ENCODE measurements at regions not wholly inside any gene's neighbourhood (a gene's known extent, or its start where the extent isn't known, plus 50 kb on each side); places are given as distances from the start of the nearest gene placed in this dataset.
"Not testable (repeated sequence)": the region's sequence is repeated elsewhere in the genome, so short reads cannot be mapped to it uniquely, and the experiment has no call there.

DNA sequence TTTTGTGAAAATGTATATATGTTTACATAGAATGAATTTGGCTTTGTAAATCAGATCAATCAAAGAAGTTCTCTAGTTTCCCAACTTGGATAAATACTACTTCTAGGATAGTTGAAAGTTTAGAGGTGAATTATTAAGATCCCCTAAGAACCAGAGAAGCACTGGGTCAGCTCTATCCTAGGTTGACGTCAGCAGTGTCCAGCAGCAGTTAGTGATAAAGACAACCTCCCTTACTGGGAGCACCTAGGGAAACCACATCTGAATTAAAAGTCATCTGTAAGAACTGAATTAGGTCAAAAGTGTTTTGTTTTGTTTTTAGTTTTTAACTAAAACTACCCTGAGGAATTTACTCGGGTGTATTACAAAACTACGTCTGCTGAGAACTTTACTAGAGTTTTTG, 178.0 kb downstream of the POLR1F start:
- DNase-seq, result no peak

DNA sequence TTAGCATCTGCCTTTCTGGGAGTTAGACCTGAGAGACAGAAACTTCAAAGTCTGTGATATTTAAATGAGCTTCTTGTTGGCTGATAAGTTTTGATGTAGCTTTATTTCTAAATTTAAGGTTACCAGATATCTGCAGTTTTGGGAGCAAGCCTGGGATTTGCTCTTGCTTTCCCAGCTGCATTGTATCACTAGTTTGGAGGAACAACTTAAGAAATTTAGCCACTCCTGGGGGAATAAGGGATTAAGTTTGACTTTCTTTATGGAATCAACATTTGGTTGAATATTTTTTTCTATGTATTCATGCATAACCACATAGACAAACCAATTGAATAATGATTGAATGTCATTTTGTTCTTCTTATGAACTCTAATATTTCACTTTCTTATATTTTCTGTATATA, 178.6 kb downstream of the POLR1F start:
- DNase-seq, result no peak

DNA sequence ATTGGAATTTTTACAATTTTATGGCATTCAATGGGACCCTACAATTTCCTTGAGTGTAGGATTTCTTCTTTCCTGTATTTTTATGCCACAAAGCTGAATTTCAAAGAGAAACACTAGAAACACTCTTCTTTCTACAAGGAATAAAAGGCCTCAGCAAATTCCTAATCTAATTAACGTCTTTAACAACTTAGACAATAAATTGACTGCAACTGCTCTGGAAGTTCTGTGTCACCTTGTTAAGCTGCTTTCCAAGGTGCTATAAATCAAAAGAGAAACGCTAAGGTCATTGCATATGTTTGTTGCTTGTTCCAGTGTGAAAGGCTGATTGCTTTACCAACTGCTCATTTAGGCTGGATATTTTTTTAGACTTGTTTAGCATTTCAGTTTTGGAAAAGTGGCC, 182.2 kb downstream of the POLR1F start:
- no peak for DNase-seq

DNA sequence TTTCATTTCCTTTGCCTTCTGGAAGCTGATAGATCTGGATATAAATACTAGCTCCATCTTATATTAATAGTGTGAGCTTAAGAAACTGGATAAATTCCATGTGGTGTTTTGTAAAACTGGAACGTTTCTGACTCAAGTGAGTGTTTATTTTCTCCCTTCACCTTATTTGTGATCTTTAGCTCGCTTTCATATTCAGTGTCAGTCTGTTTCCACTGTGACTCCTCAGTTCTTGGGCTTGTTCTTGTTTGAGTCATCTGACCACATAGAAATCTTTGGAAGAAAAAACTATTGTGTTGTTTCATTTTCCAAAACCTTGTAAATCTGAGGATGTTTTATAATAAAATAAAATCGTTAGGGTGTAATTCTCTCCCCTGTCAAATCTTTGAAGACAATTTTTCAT, 186.4 kb downstream of the POLR1F start:
- no peak for DNase-seq

DNA sequence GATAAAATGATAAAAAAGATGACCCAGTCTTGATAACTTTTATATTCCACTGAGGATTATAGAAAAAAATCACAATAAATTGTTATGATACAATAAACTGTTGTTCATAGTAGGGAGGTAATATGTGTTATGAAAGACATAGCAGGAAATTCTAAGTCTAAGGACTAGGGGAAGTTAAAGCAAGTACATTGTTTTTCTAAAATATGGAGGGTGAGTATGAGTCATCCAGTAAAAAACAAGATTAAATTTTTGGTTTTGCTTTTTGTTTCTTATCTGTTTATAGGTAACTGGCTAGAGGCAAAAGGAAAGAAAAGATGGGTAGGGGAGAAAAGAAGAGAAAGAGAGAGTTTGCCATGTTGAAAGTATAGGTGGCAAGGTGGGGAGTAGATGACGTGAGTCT, 188.4 kb downstream of the POLR1F start:
- no peak for DNase-seq

DNA sequence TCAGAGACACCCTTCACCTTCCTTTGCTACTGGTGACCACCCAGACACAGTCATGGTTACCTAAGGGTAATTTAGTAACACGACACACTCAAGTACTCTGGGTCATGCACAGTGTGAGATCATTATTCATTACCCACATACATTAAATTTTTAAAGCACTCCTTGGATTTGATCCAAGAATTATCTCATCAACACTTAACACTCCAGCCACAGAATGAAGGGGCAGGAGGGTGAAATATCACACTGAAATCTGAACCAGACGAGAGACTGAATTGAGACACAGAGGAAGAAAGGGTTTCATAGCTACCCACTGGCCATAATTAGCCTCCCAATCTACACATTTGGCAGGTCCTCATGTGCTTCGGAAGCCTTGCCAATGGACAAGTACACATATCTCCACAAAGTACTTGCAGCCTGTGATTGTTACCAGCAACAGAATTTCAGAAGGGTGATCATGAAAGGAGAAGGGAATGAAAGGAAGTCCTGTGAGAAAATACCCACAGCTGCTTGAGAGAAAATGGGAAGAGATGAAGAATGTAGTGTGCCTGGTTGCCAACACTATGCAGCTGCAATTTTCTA, 189.3 kb downstream of the POLR1F start:
- no peak for DNase-seq

DNA sequence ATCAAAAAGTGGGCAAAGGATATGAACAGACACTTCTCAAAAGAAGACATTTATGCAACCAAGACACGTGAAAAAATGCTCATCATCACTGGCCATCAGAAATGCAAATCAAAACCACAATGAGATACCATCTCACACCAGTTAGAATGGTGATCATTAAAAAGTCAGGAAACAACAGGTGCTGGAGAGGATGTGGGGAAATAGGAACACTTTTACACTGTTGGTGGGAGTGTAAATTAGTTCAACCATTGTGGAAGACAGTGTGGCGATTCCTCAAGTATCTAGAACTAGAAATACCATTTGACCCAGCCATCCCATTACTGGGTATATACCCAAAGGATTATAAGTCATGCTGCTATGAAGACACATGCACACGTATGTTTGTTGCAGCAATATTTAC, 191.3 kb downstream of the POLR1F start:
- DNase-seq, result not testable (repeated sequence)

DNA sequence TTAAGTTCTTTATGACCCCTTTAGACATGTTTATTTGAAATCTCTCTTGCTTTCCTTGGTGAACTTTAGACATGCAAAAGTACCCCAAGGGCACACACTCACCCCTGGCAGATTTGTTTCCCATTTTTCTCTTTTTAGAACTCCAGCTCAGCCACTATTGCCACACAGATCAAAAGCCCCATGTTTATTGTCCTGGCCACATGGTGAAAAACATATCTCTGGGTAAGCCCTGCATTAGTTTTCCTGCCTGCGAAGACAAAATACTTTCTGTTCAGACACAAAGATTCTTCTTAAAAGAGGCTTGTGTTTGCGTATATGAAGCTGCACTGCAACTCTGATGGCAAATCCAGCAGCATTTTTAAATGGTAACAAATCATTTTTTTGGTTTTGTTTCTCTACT, 200.0 kb downstream of the POLR1F start:
- no peak for DNase-seq

DNA sequence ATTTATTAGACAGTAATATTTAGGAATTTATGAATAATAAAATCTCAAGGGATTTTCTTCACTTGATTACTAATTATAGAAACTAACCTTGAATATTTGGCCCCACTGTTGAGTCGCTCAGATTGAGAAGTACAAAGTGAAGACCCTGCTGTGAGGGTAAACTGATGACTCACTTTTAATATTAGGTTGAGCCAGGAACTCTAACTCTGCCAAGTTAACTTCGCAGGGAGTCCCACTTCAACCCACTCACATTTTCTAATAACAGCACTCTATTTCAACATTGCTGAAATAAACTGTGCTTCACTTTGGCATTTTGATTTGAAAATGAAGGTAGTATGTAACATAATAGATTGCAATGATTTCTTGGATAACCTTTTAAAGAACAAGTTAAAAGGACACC, 200.7 kb downstream of the POLR1F start:
- DNase-seq, result no peak

DNA sequence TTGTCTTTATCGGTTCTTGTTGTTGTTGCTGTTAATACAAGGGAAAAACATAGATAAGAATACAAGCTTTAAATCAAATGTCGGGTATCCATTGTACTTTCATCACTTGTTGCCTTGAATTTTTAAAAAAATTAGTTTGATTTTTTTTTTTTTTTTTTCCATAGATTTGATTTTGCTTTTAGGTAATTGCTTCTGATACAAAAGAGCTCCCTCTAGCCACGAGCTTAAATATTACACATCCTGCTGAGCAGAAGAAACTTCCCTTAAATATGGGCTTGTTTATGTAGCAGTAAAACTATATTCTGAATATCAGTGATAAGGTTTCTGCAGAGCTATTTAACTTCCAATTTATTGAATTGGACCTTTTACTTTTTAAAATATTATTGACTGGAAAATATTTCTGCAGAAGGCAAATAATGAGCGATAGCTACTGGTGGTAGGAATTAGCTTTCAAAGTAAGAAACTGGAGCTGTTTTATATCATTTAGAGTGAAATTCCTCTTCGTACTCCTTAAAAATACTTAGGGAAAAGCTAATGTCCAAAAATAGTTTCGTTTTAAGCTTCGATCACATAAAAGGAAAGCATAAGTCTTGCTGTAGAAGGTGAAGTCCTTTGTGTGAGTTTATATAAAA, 216.9 kb downstream of the POLR1F start:
- DNase-seq, result no peak

DNA sequence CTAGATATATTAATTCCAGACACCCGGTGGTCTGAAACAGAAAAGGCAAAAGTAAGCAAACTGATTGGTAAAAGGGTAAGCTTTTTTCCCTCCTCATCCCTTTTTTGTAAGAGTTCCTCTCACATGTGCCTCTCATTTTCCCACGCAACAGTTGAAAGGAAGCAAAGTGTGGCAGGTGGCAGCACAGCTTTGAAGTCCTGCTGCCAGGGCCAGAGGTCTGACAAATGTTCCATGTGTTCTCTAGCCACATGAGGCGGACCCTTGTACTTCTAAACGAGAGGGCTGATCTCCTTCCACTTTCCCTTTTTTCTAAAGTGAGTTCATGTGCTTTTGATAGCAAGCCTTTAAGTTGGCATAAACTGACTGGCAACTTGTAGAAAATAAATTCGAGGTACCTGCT, 217.5 kb downstream of the POLR1F start:
- no peak for DNase-seq

DNA sequence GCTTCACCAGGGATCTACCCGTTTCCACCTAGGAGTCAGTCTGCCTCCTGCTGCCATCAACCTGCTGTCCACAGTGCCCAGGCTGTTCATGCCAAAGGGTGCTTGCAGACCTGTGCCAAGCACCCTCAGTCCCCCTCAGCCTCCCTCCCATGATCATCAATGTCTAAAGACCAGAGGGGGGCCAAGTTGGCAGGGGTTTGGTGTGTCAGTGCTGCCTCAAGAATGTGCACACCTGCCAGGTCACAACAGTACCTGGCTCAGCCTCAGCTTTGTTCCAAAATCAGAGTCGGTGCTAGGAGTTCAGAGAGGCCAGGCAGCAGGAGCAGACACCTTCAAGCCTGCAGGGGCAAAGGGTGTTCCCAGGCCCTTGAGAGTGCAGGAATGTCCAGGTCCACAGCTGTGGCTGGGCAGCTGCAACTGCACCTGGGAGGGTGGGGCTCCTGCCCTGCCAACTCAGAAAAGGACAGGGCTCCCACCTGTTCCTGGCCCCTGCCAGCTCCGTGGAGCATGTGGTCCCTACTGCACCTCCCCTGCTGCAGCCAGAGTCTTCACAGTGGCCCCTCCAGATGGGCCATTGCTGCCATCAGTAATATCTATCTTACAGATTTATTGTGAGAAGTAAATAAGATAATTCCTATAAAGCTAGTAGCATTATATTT, 219.5 kb downstream of the POLR1F start:
- DNase-seq, result no peak

DNA sequence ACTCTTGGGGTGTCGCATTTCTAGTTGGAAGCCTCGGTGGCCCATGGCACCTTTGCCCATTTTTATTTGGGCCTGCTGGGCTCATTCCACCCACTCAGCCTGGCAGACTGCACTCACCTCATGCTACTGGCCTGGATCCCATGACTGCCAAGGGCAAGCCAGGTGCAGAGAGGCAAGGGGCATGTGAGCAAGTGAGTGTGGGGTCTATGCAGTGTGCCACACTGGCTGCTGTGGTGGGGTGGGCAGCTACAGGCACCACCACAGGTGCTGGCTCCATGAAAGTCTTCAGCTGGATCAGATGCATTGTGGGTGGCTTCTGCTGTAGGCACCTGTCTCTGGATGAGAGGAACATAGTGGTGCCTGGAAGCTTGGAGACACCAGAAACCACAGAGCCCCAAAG, 220.8 kb downstream of the POLR1F start:
- no peak for DNase-seq

DNA sequence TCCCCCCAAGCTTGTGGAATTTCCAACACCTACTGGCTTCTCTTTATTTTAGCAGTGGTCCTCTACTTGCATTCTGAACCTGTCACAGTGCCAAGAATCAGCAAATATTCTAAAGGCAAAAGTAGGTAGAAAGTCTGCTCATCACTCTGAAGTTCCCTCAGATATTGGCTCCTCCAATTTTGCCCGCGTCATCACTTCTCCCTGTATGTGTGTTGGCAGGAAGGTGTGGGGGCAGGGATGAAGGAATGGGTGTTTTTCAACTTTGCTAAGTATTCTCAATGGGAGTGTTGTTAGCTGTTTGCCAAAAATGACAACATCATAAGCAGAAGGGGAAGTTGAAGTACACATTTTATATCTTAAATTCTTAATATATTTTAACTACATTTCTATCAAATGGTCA, 226.2 kb downstream of the POLR1F start:
- DNase-seq, result no peak

DNA sequence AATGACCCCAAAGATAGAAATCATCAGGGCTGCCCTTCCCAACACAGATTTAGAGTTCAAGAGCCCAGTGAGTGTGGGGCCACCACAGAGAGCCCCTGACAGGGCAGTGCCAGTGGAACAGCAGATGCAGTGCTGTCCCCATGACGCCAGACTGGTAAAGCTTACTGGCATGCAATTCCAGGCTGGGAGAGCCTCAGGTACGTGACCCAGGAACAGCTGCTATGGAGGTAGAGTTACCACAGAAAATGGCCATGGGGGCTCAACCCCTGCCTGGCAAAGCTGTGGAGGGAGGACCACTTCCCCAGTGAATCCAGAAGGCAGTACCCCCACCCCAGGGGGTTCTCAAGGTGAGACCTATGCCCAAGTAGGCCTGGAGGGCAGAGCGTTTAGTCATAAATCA, 228.5 kb downstream of the POLR1F start:
- DNase-seq, result no peak

DNA sequence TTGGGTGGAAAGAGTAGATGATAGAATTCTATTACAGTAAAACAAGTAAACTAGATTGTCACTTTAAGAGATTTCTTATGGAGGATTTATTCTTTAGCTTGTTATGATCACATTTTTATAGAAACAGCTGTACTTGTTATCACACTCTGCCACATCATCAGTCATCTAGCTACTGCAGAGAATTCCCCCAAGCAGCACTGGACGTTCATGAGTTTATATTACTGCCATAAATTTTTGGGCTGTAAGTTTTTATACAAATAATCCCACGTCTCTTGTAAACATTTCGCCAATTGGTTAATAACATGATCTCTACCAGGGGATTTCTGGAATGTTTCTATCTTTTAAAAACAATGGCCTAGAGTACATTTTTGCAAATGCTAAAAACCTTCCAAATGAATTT, 238.8 kb downstream of the POLR1F start:
- DNase-seq, result no peak

DNA sequence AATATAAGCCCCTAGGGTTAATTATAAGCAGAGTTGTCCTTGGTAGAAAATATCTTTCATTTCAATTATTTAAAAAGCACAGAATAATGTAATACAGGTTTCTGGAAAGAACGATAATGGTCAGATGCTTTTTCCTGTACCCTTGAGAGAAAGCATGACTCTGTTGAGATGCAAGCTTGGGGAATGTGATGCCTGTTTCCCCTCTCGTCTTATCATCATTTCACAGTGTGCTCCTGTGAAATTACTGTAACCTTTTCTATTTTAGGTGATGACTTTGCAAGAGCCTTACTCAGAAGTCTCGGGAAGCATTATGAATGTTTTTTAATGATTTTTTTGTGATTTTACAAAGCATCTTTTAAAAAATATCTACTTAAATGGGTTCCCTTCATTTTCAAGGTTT, 243.0 kb downstream of the POLR1F start:
- no peak for DNase-seq

DNA sequence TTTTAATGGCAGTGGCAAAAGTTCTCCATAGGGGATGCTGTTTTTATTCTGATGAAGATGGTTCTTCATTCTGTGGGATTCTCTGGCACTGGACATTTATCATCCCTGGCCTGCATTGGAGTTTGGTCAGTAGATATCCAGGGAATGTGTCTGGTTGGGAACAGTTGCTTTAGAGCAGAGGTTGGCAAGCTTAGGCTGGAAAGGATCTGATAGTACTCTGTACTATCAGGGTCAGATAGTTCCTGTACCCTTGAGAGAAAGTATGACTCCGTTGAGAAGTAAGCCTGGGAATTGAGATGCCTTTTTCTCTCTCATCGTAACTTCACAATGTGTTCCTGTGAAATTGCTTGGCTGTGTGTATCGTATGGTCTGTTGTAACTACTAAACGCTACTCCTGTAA, 244.1 kb downstream of the POLR1F start:
- no peak for DNase-seq

DNA sequence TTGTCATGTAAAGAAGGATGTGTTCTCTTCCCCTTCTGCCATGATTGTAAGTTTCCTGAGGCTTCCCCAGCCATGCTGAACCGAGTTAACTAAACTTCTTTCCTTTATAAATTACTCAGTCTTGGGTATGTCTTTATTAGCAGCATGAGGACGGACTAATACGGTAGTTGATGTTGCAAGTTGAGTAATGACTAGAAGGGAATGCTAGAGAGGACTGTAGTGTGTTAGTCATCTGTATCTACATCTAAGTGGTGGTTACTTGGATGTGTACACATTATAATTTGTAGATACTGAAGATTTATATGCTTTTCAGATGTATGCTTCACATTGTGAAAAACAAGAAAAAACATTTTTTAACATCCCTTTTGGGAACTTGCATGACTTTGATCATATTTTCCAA, 244.6 kb downstream of the POLR1F start:
- no peak for DNase-seq

DNA sequence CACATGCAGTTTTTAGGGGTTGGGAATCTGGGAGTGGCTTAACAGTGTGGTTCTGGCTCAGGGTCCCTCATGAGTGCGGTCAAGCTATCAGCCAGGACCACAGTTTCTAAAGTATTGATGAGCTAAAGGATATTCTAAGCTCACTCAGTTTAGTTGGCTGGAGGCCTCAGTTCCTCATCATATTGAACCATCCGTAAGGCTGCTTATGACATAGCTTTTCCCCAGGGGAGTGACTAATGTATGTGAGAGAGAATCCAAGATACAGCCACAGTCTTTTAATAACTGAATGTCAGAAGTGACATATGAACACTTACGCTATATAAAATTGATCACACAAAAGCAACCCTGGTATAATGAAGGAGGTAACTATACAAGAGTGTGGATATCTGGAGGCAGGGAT, 245.3 kb downstream of the POLR1F start:
- no peak for DNase-seq

DNA sequence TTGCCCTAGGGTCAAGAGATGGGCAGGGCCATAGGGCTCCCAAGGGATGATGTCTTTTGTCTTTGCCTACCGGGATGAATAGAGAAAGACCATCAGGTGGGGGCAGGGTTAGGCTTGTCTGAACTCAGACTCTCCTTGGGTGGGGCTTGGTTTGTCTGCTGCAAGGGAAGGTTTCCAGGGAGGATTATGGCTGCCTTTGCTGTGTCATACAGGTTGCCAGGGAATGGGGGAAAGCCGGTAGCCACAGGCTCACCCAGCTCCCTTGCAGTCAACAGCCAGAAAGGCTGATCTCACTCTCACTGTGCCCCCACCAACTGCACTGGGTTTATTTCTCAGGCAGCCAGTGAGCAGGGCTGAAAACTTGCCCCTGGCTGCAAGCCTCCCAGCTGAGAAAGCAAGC, 253.2 kb downstream of the POLR1F start:
- DNase-seq, result no peak

DNA sequence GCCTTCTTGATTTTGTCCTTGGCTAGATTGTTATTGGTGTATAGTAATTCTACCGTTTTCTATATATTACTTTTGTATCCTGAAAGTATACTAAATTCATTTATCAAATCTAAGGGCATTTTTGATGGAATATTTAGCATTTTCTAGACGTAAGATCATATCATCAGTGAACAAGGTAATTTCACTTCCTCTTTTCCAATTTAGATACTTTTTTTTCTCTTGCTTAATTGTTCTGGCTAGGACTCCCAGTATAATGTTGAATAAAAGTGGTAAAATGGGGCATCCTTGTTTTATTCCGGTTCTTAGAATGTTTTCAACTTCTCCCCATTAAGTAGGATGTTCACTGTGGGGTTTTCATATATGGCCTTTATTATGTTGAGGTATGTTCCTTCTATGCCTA, 260.7 kb downstream of the POLR1F start:
- DNase-seq, result no peak

DNA sequence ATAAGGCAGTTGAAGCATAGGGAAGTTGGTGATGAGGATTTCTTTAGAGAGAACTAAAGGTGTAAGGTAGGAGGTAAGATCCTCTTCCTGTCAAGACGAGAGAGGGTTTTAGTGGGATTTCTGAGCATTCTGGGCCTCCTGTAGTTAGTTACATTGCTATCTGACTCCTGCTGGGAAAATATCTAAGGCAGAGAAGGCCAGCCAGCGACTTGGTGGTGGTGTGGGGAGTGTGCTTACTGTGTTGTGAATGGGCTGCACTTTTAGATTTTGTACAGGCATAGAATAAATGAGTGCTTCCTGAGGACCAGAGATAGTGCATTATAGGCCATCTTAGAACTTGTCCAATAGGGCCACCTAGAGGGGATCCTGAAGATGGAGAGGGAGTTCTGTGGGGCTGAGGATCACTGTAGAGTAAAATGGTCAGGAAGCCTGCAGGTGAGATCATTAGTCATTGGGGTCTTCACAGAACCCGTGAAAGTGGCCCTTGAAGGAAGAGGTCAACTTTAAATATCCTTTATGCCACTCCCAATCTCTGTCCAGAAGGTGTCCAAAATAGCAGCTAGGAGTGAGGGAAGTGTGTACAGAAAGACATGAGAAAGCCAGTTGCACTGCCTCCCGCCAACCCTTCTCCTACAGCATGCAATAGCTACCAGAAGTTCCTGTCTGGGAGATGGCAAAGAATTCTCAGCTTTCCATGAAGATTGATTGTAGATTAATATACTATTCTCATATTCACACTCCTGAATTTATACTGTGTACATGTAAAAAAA, 266.6 kb downstream of the POLR1F start:
- DNase-seq, result no peak

DNA sequence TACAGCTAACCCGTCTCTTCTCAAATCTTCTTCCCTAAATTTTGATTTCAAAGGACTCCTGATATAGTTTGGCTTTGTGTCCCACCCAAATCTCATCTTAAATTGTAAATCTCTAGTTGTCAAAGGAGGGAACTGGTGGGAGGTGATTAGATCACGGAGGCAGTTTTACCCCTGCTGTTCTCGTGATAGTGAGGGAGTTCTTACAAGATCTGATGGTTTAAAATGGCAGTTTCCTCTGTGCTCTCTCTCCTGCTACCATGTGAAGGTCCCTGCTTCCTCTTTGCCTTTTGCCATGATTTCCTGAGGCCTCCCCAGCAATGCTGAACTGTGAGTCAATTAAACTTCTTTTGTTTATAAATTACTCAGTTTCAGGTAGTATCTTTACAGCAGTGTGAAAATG, 269.3 kb downstream of the POLR1F start:
- DNase-seq, result no peak

Measured in KG1 (cell line).